Esophagus squamous epithelium (tissue), 4 donors: ENCODE measurements at regions not wholly inside any gene's neighbourhood (a gene's known extent, or its start where the extent isn't known, plus 50 kb on each side); places are given as distances from the start of the nearest gene placed in this dataset.

ENCODE experiments used
- POLR2A ChIP-seq, 4 donors: fragments of 450-650 bp; IDR thresholded peaks; one replicate each; pipeline ENCODE4 v1.6.1; 2017; ENCODE audit warnings: antibody characterized with exemption in 4 of 4, mild to moderate bottlenecking in 4 of 4, moderate library complexity in 3 of 4
- TF ChIP-seq, protein P1 (sequence below), 6 experiments: fragments of 450-650 bp in 4 of 6; fragments of 200-600 bp in 2 of 6; sonication (generic) in 2 of 6; IDR thresholded peaks; one replicate each; pipeline ENCODE4 v1.5.1; 2016 to 2019; ENCODE audit warnings: antibody characterized with exemption in 6 of 6, mild to moderate bottlenecking in 4 of 6, moderate library complexity in 4 of 6

DNA sequence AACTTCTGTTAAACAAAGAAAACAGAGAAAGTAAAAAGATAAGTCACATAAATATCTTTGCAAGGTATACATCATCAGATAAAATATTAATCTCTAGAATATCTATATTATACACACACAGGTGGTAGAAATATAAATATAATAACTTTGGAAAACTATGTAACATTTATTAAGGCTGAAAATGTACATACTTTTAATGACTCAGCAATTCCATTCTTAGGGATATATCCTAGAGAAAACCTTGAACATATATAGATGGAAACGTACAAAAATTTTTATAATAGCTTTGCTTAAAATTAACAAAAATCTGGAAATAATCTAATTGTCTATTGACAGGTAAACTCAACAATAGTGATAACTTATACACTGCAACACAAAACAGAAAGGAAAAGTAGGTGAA, 381.3 kb downstream of the GPD2 start:
- TF ChIP-seq, protein P1, sequence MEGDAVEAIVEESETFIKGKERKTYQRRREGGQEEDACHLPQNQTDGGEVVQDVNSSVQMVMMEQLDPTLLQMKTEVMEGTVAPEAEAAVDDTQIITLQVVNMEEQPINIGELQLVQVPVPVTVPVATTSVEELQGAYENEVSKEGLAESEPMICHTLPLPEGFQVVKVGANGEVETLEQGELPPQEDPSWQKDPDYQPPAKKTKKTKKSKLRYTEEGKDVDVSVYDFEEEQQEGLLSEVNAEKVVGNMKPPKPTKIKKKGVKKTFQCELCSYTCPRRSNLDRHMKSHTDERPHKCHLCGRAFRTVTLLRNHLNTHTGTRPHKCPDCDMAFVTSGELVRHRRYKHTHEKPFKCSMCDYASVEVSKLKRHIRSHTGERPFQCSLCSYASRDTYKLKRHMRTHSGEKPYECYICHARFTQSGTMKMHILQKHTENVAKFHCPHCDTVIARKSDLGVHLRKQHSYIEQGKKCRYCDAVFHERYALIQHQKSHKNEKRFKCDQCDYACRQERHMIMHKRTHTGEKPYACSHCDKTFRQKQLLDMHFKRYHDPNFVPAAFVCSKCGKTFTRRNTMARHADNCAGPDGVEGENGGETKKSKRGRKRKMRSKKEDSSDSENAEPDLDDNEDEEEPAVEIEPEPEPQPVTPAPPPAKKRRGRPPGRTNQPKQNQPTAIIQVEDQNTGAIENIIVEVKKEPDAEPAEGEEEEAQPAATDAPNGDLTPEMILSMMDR (IDR thresholded peaks at IDR 0.05), result no peak
- no peak for TF ChIP-seq POLR2A (IDR thresholded peaks at IDR 0.05)
